GM18517 (cell line): ENCODE measurements at regions not wholly inside any gene's neighbourhood (a gene's known extent, or its start where the extent isn't known, plus 50 kb on each side); places are given as distances from the start of the nearest gene placed in this dataset.
"Not testable (repeated sequence)": the region's sequence is repeated elsewhere in the genome, so short reads cannot be mapped to it uniquely, and the experiment has no call there.

Source experiments
- ATAC-seq: cut with Tn5 transposase; IDR thresholded peaks from one replicate; pipeline ENCODE4 v1.9.1; 2021; ENCODE audit warnings: mild to moderate bottlenecking, moderate library complexity; ENCODE audit not compliant: unreplicated experiment

DNA sequence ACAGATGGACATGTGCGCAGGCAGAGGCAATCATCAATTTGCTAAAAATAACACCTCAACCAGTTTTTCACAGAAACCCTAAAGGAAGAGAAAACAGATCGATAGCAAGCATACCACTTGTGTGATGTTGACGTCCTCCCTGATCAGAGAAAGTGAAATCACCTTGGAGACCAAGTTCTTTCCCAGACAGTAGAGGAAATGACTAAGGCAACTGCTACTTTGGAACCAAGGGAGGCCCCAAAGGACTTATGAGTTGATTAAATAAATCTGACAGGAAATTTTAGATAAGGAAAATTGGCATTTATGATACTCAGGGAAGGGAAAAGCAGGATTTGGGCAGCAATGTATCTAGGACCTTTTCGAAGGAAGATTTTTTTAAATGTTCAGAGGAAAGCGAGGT lies 267.1 kb upstream of the ASIC2 start:
- no peak for ATAC-seq

DNA sequence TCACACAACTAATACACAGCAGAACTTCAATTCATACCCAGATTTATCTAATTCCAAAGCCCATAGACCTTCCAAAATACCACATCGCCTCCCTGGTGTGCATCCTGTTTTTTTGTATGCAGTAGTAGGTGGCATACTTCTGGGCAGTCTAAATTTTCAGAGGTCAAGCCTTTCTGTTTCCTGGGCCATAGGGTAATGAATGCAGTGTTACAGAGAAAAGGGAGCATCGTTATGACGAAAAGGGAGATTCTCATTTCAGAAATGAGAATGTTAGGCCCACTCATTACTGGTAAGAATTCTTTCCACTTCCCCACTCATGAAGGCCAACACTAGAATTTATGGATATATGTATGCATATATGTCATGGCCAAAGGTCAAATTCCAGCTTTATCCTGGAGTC lies 267.8 kb upstream of the ASIC2 start:
- ATAC-seq: no peak

DNA sequence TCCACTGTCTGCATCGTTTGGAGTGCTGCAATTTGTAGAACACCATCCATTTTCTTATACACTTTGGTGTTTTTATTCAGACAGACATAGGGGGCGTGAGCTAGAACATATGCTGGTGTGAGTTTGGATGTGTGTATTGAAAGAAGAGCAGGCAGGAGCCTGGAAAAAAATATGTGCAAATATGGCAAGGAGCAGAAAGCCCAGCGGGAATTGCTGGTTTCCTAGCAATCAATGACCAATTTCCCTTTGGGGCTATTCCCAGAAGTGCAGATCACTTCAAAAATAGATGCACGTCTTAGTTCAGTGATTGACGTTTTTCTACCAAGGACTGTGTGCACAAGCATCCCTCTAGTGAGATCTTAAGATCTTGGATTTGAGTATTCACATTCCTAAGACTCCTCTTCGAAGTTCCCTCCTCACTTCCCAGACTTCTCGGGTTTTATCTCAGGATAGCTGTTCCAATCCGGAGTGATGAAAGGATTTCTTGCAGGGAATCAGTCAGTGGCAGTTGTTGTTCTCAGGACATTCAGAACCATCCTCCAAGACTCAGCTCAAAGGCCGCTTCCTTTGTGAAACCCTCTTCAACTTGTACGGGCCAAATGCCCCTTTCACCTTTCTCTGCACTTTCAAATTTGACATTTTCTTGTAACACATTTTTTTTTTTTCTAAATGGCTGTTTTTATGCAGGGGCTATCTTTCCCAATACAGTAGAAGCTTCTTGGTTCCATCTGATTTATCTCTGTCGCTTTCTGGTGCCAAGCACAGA lies 268.7 kb upstream of the ASIC2 start:
- no peak for ATAC-seq

DNA sequence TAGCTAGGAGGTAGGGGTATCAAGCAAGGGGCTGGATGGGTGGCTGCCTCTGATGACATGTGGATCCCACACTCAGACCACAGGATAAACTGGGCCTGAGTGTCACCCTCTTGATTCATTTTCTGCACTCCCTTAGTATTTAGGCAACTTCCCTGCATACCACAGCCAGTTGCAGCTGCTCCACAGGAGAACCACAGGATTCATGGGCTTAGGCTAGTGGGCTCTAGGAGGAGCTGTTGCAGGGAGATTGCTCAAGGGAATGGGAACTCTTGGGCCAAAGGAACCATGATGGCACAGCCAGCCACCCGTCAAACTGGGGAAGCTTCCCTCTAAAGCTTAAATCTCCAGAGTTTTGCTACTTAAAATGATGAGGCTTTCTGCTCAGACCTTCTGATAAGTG lies 269.7 kb upstream of the ASIC2 start:
- ATAC-seq: no peak

DNA sequence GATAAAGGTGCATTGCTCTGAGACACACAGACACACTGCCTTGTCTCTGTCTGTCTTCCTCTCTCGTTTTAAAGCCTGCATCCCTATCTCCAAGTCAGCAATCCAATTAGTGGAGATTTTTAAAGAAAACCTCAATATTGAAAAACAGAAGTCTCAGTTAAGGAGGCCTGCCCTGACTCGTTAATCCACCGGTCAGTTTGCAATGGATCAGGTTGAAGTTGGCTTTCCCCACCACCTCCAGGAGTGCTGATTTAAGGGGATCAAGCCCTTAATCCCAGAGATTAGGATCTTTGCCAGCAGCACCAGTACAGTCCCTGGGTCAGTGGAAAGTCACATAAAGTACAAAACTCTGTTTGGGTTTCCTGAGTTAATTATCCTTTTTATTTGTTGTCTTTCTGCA lies 271.1 kb upstream of the ASIC2 start:
- ATAC-seq: no peak

DNA sequence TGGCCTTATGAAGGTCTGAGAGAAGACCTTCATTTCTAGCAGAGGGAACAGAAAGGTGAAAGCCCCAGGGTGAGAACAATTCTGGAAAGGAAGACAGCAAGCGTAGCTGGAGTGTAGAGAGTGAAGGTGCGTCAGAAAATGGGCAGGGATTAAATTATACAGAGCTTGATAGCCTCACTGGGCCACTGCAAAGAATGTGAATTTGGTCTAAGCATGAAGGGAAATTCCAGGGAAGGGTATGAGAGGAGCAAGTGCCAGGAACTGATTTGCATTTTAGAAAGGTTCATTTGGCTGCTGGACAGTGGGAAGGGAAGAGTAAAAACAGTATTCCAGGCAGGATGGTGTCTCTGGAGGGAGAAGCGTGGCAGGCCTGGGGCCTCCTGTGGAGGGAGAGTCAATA lies 274.1 kb upstream of the ASIC2 start:
- ATAC-seq: no peak

DNA sequence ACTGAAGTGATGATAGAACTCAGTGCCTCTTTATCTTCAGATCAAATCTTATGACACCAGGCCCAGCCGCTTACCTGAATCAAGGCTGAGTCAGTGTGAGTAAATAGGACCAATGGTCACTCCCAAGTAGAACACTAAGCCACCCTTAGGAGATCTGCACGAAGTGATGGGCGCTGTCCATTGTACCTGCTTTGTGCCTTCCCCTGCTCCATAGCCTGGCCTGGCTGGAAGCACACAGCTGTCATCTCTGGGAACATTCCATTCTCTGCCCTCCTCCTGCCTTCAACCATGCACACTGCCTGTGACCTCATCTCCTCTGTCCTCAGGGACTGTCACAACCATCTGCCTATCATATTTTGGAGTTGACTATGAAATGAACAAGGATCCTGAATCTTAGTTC lies 279.5 kb upstream of the ASIC2 start:
- no peak for ATAC-seq

DNA sequence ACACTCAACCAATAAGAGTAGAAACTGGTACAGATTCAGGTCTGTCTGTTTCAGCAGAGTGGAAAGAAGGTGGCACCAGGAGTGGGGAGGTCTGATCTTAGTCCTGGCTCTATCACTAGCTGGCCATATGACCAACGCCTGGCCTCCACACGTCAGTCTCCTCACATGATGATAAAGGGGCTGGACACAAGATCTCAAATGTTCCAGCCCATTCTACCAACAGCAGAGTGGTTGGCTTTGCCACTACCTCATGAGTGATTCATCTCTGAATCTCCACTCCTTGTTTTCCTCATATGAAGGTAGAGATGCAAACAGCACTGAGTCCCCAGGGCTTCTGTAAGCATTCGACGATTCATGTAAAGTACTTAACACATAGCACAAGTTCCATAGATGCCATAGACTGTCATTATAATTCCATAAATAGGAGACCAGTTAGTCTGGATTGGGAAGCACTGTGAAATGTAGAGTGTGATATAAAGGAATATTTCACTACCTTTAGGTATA lies 281.9 kb upstream of the ASIC2 start:
- no peak for ATAC-seq

DNA sequence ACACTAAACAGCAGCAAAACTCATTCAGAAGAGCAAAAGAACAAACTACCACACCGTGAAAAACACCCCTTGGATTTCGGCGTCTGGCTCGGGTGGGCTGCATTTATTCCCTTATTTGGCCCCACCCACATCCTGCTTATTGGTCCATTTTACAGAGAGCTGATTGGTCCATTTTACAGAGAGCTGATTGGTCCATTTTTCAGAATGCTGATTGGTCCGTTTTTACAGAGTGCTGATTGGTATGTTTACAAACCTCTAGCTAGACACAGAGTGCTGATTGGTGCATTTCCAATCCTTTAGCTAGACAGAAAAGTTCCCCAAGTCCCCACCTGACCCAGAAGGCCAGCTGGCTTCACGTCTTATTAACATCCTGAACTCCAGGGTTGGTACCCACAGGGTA lies 286.6 kb upstream of the ASIC2 start:
- not testable (repeated sequence) for ATAC-seq

DNA sequence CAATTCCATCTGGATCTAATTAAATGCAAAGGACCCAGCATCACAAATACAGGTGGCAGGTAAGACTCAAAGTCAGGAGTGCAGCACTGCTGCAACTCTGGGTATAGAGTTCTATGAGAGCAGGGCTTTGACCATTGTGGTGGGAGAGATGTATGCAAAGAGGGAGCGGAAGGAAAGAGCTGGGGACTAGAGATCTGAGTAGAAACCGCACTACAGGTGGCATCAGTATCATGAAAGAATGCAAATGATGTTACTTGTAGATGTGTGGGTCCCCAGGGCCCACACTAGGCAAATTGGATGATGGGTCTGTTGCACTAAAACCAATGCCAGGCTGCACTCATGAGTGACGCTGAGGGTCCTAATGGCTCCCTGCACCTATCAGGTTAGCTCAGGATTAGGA lies 287.1 kb upstream of the ASIC2 start:
- no peak for ATAC-seq

DNA sequence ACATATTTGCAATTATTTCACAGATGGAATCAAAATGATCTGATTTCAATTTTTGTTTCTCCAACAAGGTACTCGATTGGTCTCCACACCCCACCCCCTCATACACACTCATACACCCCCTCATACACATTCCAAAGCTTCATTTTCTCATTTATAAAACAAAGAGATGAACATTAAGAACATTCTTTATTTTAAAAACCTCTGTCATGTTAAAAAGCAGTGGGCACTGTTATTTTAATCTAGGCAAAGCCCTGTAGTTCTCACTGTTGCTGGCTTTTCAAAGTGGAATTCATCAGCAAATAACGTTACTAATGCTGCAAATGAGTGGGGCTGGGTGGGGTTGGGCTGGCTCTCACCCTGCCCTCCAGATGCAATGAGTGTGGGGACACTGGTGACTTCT lies 289.6 kb upstream of the ASIC2 start:
- ATAC-seq: no peak

DNA sequence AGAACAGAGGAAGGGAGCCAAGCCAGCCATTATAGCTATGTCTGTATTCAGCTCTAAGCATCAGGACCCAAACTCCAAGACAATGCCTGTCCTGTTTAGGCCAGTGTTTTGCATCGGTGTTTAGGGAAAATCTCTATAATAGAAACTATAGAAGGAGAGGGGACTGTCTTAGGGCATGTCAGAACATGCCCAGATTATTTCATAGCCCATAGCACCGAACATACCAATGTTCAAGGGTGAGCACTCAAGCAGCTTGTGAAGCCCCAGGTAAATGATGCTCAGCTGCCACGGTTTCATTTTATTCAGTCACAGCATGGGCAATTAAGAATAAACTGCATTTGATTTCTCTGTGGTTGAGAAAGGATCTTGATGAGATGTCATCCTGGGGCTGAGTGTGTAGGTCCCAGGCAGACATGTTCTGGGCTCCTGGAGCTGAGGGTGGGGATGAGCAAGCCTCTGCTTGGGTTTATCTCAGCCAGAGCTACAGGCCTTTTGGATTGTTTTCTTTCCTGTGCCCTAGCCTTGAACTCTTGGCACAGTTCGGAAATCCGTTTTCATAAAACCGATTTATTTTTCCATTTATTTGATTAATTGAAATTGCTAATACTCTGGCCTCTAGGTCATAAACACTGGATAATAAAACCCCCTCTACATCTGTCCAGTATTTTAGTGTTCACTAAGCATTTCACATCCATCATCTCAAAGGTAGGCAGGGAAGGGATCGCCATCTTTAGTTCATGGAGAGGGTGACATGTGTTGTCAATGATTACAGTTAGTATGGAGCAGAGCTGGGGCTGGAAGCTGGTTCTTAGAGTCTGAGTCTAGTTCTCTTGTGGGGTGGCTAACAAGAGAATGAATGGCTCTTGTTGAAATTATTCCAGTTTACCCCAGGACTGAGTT lies 290.7 kb upstream of the ASIC2 start:
- no peak for ATAC-seq

DNA sequence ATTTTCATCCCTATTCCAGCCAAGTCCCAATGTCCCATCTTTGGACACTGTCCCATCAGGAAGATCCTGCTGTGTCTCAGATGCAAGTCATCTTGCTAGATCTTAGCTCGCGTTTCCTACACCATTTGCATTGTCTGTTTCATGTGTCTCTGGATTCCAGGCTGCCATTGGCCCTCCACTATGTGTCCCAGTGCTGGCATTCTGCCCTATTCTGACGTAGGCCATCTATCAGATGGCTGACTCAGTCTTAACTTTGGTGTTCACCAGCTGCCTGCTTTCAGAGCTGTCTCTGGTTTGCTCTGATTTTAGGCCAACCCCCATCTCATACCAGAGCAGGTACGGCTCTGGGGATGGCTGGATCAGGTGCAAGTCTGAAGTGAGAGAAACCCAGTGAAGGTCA lies 300.9 kb upstream of the ASIC2 start:
- ATAC-seq: no peak

DNA sequence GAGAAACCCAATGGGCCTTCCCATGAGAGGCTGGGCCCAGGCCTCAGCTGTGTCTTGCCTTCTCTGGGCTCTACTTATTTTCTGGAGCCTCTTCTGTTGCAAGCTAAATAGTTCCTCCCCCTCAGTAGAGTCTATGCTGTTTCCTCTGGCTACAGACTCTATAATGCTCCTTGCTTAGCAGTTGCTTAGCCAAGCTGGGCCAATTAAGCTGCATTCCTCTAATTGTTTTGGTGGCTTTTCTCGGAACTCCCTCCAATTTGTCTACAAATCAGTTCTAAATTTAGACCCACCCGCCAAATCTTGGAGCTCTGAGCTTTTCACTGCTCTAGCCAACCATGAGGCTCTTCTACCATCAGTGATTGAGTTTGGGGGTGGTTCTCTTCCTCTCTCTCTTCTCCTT lies 302.7 kb upstream of the ASIC2 start:
- no peak for ATAC-seq

DNA sequence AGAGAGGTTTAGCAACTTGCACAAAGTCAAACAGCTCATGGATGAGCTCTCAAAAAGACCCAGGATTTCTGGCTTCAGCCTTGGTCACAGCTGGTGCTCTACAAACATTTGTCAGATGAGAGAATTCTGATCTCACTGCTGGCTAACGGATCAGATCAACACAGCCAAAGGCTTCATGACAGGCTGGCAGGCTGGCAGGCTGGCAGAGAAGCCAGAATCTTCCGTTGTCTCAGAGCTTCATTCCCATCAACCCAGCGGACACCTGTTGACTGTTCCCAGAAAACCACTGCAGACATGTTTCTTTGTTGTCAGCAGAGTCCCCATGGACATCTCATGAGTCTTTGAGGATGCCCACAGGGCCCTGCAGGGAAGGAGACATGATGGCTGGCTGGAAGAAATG lies 303.8 kb upstream of the ASIC2 start:
- no peak for ATAC-seq

DNA sequence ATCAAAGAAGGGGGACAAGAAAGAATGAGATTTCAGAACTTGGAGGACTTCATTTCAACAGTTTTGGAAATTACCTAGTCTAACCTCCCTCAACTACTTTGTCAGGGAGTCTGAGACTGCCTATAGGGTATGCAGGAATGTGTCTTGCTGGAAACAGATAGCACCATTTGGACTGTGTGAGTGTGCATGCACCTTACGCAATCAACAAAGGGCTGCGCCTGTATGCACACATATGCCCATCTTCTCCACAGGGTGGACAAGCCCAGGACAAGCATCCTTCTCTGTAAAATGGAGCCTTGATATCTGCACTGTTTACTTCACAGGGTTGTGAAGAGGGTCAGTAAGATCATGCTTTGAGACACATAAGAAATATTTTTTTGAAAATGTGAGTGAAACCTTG lies 305.7 kb upstream of the ASIC2 start:
- ATAC-seq: no peak

DNA sequence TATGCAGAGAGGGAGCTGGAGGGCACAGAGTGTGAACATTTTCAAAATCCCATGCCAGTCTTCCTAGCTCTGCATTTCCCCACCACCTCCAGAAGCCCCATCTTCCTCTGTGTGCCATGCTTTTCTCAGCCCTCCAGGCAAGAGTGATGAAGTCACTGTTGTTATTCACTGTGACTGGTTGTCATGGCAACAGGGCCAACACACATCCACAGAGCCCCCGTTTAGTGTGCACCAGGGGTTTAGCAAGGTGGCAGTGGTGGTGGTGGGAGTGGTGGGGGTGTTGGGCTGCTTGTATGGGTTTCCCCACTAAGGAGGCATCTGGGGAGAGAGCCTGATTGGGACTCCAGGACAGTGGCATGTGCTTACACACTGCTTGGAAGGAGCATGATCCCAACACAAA lies 309.9 kb upstream of the ASIC2 start:
- no peak for ATAC-seq

DNA sequence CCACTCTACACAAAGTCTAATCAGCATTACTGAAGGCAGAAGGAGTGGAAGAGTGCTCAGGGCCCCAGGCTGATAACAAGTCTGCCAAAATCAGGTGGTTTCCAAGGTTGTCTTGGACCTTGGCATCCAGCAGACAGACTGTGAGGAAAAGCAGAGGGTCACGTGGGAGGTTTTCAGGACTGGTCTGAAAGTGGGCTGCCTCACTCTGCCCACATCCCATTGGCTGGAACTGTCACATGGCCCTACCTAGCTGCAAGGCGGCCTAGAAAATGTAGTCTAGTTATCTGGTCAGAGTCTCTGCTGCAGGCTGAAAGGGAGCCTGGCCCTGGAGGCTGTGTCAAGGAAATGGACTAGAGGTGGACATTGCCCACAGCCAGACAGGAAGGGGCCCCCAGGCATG lies 310.7 kb upstream of the ASIC2 start:
- ATAC-seq: no peak

DNA sequence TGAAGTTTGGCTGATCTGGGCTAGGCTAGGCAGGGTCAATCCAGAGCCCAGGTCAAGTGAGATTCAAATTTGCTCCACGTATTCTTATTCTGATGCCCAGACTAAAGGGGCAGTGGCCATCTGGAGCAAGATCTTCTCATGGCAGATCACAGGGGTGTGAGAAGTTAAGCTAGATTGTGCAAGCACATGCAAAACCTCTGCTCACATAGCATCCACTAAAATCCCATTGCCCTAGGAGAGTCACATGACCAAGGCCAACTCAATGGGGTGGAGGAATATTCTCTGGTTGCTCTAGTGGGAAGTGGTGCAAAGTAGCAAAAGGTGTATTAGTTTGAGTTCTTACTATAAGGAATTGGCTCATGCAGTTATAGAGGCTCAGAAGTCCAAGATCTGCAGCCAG lies 318.4 kb upstream of the ASIC2 start:
- ATAC-seq: no peak

DNA sequence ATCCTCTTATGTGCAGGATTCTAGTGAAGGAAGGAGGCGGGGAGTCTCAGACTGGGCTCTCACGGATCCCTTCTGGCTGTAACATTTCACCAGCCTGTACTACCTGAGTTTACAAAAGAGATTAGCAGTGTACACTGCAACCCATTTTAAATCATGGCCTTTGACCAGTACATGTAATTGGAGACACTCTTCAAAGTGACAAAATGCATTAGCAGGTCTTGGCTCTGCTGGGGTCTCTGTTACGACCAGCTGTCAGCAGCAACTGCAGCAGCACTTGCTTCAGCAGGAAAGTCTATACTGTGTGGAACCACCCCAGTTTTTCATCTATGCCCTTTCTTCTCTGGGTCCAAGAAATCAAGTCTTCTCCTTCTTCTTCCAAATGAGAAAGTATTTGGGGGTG lies 322.8 kb upstream of the ASIC2 start:
- ATAC-seq: no peak

DNA sequence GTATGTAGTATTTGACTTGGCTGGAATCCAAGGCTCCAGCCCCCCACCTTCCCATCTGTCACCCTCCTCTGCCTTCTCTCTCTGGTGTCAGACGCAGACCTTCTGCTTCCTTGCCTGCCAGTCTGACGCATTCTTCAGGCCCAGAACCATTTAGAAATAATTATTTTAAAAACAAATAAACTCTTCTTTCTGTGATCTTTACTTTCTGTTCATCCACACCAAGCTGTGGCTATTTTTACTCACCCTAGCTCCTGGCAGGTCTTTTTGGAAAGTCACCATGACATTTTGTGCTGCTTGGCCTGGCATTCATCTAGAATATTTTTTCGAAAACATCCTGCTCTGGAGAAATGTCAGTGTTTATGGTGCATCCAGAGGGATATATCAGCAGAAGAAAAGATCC lies 330.7 kb upstream of the ASIC2 start:
- ATAC-seq: no peak
